Heart right ventricle (tissue), 16 donors: ENCODE measurements at regions not wholly inside any gene's neighbourhood (a gene's known extent, or its start where the extent isn't known, plus 50 kb on each side); places are given as distances from the start of the nearest gene placed in this dataset.

ENCODE experiments used
- ATAC-seq, 8 donors: fragments of 200-7000 bp; cut with Tn5 transposase; one replicate each; pipeline ENCODE4 v1.9.1; 2020; ENCODE audit warnings: mild to moderate bottlenecking in 8 of 8, moderate library complexity in 8 of 8, moderate number of reproducible peaks in 1 of 8
- DNase-seq, 2 donors: peaks; one replicate each; pipeline ENCODE4 v3.0.0-alpha.2; 2020
- H3K27ac ChIP-seq, 10 donors: fragments of 200-600 bp; sonication (generic) in 2 of 10; one replicate each; pipeline versions ENCODE4 v1.5.0 to v1.8.0; 2020 to 2022; ENCODE audit warnings: mild to moderate bottlenecking in 3 of 10
- H3K27me3 ChIP-seq, 7 donors: fragments of 200-600 bp; one replicate each; pipeline ENCODE4 v1.8.0; 2021 to 2022; ENCODE audit warnings: mild to moderate bottlenecking in 2 of 7
- H3K36me3 ChIP-seq, 9 donors: fragments of 200-600 bp; sonication (generic) in 1 of 9; one replicate each; pipeline versions ENCODE4 v1.5.0 to v1.8.0; 2020 to 2022; ENCODE audit warnings: mild to moderate bottlenecking in 2 of 9
- H3K4me1 ChIP-seq, 9 donors: fragments of 200-600 bp; sonication (generic) in 1 of 9; one replicate each; pipeline versions ENCODE4 v1.5.0 to v1.8.0; 2020 to 2022; ENCODE audit warnings: mild to moderate bottlenecking in 4 of 9
- H3K4me3 ChIP-seq, 10 donors: fragments of 200-600 bp; sonication (generic) in 2 of 10; one replicate each; pipeline versions ENCODE4 v1.5.0 to v1.8.0; 2020 to 2022; ENCODE audit warnings: mild to moderate bottlenecking in 7 of 10, moderate library complexity in 2 of 10
- H3K9me3 ChIP-seq, 11 donors: fragments of 200-600 bp in 10 of 11; sonication (generic) in 2 of 11; one replicate each; pipeline versions ENCODE4 v1.5.0 to v1.8.0; 2013 to 2022; ENCODE audit warnings: mild to moderate bottlenecking in 2 of 11, control low read depth in 1 of 11, moderate library complexity in 1 of 11
- CTCF ChIP-seq, 9 donors: fragments of 200-600 bp; sonication (generic) in 2 of 9; IDR thresholded peaks; one replicate each; pipeline versions ENCODE4 v1.5.0 to v1.8.0; 2021 to 2022; ENCODE audit warnings: antibody characterized with exemption in 9 of 9, mild to moderate bottlenecking in 5 of 9, moderate library complexity in 1 of 9
- WGBS, 2 donors: extraction: QIAGEN DNeasy Blood & Tissue Kit; methylation state at CpG; one replicate each; pipeline ENCODE4 v1.1.7; 2013; ENCODE audit warnings: inconsistent platforms in 1 of 2; 5-methylcytosine and 5-hydroxymethylcytosine counted together
- intact Hi-C, 10 donors: fragments of 100-400 bp; cut with DNase I; formaldehyde crosslinking; loops; one replicate each; pipeline versions ENCODE4 v1.11.1 to v1.14.2; 2022
- donor health status: Arrhythmogenic right ventricular cardiomyopathy.
- donor health status: ischemic (EF 13 %, LVEDD 7.1; RV severe dilation, severe dysfunction).
- donor health status: healthy with polysubstance abuse.
- donor health status: DM: no; HTN: yes; CAD: no.
- donor health status: DM: no; HTN: no; CAD: no.
- donor health status: ischemic (EF 25% LVEDD 6.9; RV normal size, moderate dysfunction).
- donor health status: ischemic (EF 25% LVEDD 5.7; RV mildly dilated, moderate dysfunction).
- donor health status: healthy.
- donor health status: DM: yes; HTN: yes; CAD: no.
- donor health status: Ischemic cardiomyopathy.
- donor health status: ischemic (EF 35%, LVEDD 5.7; RV mildly dilated, moderate dysfunction).
- donor health status: nonischemic (EF 11% LVEDD 7.7; RV severe dilation, severe dysfunction).
- donor health status: DM: yes; HTN: yes; CAD: no.
- donor health status: PGD.
- donor health status: ischemic (EF 29% LVEDD 5.4; RV normal size, mild dysfunction).
- donor health status: nonischemic (EF 23%, LVEDD 6.1; RV moderate dilation, normal function).

- H3K4me1 ChIP-seq: no peaks in the 10 kb centered on the region
- DNase-seq (no peak), ATAC-seq (no peak)
- 87% methylated on average over 2 of the region's 2 CpGs for WGBS, 2 donors
- no peak overlapping the region for H3K27ac ChIP-seq
- H3K4me3 ChIP-seq: no peak overlapping the region
- no peak for TF ChIP-seq CTCF (IDR thresholded peaks at IDR 0.05)
- intact Hi-C loops: no loop called here
- no peaks in the 10 kb centered on the region for H3K36me3 ChIP-seq
- no peaks in the 10 kb centered on the region for H3K27me3 ChIP-seq
- peaks cover 0 to 5% (median 0%) of the 10 kb centered on the region in 11 donors for H3K9me3 ChIP-seq
Measured at GRCh38 chr16:61277849-61278248, 758.4 kb downstream of the CDH8 start.

DNA sequence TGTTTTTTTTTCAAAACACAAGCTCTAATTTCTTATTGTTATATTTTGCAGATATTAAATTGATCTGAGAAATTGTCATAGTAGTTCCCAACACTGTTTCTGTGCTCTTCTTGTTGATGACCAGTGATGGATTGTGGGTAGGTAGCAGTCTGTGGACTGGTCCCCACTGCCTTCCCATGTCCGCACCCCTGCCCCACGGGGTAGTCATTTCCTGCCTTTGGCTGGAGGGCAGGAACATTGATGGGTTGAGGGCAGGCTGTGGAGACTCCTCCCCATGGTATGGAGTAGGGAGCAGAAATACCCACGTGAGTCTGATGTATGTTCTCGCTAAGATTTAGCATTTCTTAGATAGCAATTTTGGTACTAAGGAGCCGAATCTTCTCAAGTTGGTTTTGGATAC, 762.0 kb downstream of the CDH8 start:
- peaks cover 0 to 5% (median 0%) of the 10 kb centered on the region in 11 donors for H3K9me3 ChIP-seq
- intact Hi-C loops: no loop called here
- H3K4me3 ChIP-seq: no peak overlapping the region
- ATAC-seq (no peak), DNase-seq (no peak)
- no peak for TF ChIP-seq CTCF (IDR thresholded peaks at IDR 0.05)
- H3K27me3 ChIP-seq: no peaks in the 10 kb centered on the region
- 83 to 86% methylated on average over 5 of the region's 5 CpGs for WGBS, 2 donors
- H3K36me3 ChIP-seq: no peaks in the 10 kb centered on the region
- no peak overlapping the region for H3K27ac ChIP-seq
- no peaks in the 10 kb centered on the region for H3K4me1 ChIP-seq

- H3K36me3 ChIP-seq: no peaks in the 10 kb centered on the region
- no peaks in the 10 kb centered on the region for H3K27me3 ChIP-seq
- ATAC-seq (no peak), DNase-seq (no peak)
- H3K4me1 ChIP-seq: no peaks in the 10 kb centered on the region
- peaks cover 0 to 5% (median 0%) of the 10 kb centered on the region in 11 donors for H3K9me3 ChIP-seq
- H3K27ac ChIP-seq: no peak overlapping the region
- no peak overlapping the region for H3K4me3 ChIP-seq
- intact Hi-C loops: no loop called here
- no peak for TF ChIP-seq CTCF (IDR thresholded peaks at IDR 0.05)
Measured at GRCh38 chr16:61270726-61271125, 765.5 kb downstream of the CDH8 start.

GRCh38 chr16:61263400-61263799, 772.8 kb downstream of the CDH8 start:
- Histone ChIP-seq H3K27ac (no peak overlapping the region), H3K4me1 (no peaks in the 10 kb centered on the region), H3K4me3 (no peak overlapping the region), H3K36me3 (no peaks in the 10 kb centered on the region), H3K9me3 (peaks cover 0 to 4% (median 0%) of the 10 kb centered on the region in 11 donors), H3K27me3 (no peaks in the 10 kb centered on the region)
- 95% methylated on average over 1 of the region's 1 CpG for WGBS, 2 donors
- no peak for DNase-seq
- ATAC-seq: no peak
- TF ChIP-seq CTCF (IDR thresholded peaks at IDR 0.05): no peak
- intact Hi-C loops: no loop called here

DNA sequence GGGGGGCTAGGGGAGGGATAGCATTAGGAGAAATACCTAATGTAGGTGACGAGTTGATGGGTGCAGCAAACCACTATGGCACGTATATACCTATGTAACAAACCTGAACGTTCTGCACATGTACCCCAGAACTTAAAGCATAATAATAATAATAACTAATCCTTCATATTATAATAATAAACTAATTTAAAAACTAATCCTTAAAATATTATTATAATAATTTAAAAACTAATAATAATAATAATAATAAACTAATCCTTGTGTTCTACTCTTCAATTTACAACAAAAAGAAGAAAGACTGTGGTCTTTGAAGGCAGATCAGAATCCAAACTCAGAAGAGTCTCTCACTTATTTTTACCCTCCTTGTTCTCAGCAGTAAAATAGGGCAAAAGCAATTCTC, 774.9 kb downstream of the CDH8 start:
- Histone ChIP-seq H3K9me3 (peaks cover 0 to 4% (median 0%) of the 10 kb centered on the region in 11 donors), H3K27me3 (no peaks in the 10 kb centered on the region), H3K4me3 (no peak overlapping the region), H3K36me3 (no peaks in the 10 kb centered on the region), H3K4me1 (no peaks in the 10 kb centered on the region), H3K27ac (no peak overlapping the region)
- ATAC-seq (no peak), DNase-seq (no peak)
- 87 to 88% methylated on average over 3 of the region's 3 CpGs for WGBS, 2 donors
- TF ChIP-seq CTCF (IDR thresholded peaks at IDR 0.05): no peak
- intact Hi-C loops: no loop called here
